ENCODE measurements at regions not wholly inside any gene's neighbourhood (a gene's known extent, or its start where the extent isn't known, plus 50 kb on each side); places are given as distances from the start of the nearest gene placed in this dataset.

GRCh38 chr5:24732184-24732583, 87.4 kb upstream of the CDH10 start:
- no peak for ATAC-seq (ENCODE audit: poor library complexity)
- intact Hi-C loops (cut with DNase I), result no loop called here
- no peak for DNase-seq

- intact Hi-C loops (cut with DNase I), result no loop called here
- no peak for ATAC-seq (ENCODE audit: poor library complexity)
- no peak for DNase-seq
Measured at GRCh38 chr5:24720743-24721142, 76.0 kb upstream of the CDH10 start.

GRCh38 chr5:24714746-24715145, 70.0 kb upstream of the CDH10 start:
- ATAC-seq (ENCODE audit: poor library complexity), result no peak

GRCh38 chr5:24712947-24713346, 68.2 kb upstream of the CDH10 start:
- no peak for ATAC-seq (ENCODE audit: poor library complexity)
- intact Hi-C loops (cut with DNase I), result no loop called here
- DNase-seq, result no peak

More at GRCh38 chr5:24714746-24715145, 70.0 kb upstream of the CDH10 start:
- no peak for DNase-seq
- intact Hi-C loops (cut with DNase I), result no loop called here

- ATAC-seq (ENCODE audit: poor library complexity) (no peak), DNase-seq (no peak)
- intact Hi-C loops (cut with DNase I), result no loop called here
Measured at GRCh38 chr5:24712047-24712446, 67.3 kb upstream of the CDH10 start.

- intact Hi-C loops (cut with DNase I), result no loop called here
- ATAC-seq (ENCODE audit: poor library complexity) (no peak), DNase-seq (no peak)
Measured at GRCh38 chr5:24703934-24704333, 59.2 kb upstream of the CDH10 start.
